Uterus (tissue), 2 donors: ENCODE measurements at regions not wholly inside any gene's neighbourhood (a gene's known extent, or its start where the extent isn't known, plus 50 kb on each side); places are given as distances from the start of the nearest gene placed in this dataset.

Source experiments
- POLR2A ChIP-seq, 2 donors: fragments of 450-650 bp; IDR thresholded peaks; one replicate each; pipeline ENCODE4 v1.6.1; 2016; ENCODE audit warnings: antibody characterized with exemption in 2 of 2, mild to moderate bottlenecking in 1 of 2, moderate library complexity in 1 of 2
- TF ChIP-seq, protein P1 (sequence below), 4 experiments: fragments of 200-600 bp in 2 of 4; fragments of 450-650 bp in 2 of 4; sonication (generic) in 2 of 4; IDR thresholded peaks; one replicate each; pipeline ENCODE4 v1.5.1; 2016 to 2019; ENCODE audit warnings: antibody characterized with exemption in 4 of 4, mild to moderate bottlenecking in 2 of 4, moderate library complexity in 1 of 4

DNA sequence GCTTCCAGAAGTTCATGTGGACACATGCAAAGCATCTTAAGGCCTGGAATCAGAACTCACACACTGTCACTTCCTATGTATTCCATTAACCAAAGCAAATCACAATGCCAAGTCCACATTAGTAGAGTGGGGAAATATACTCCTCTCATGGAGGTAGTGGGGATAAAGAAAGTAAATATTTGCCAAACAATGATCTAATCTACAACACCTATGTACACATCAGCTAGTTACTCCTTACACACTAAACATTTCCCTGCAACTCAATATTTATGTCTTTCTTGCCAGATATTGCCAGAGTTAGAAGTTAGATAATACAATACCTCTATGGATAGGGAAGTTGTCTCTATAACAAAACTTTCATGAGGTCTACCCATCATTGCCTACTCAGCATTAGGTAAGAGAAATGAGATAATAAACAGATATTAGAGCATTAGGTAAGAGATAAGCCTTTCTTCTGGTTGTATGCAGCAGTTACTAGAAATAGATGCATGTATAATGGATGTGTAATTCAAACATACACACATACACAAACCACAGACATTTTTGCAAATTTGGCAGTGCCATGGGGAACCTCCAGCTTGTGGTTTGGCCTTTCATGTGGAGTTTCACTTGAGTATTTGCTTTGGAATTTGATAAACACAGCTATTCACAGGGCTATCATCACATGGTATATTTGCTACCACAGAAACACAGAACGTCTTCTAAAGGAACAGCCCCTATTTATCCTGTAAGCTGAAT, 196.5 kb downstream of the TLE1 start:
- TF ChIP-seq, protein P1, sequence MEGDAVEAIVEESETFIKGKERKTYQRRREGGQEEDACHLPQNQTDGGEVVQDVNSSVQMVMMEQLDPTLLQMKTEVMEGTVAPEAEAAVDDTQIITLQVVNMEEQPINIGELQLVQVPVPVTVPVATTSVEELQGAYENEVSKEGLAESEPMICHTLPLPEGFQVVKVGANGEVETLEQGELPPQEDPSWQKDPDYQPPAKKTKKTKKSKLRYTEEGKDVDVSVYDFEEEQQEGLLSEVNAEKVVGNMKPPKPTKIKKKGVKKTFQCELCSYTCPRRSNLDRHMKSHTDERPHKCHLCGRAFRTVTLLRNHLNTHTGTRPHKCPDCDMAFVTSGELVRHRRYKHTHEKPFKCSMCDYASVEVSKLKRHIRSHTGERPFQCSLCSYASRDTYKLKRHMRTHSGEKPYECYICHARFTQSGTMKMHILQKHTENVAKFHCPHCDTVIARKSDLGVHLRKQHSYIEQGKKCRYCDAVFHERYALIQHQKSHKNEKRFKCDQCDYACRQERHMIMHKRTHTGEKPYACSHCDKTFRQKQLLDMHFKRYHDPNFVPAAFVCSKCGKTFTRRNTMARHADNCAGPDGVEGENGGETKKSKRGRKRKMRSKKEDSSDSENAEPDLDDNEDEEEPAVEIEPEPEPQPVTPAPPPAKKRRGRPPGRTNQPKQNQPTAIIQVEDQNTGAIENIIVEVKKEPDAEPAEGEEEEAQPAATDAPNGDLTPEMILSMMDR (IDR thresholded peaks at IDR 0.05): no peak
- no peak for TF ChIP-seq POLR2A (IDR thresholded peaks at IDR 0.05)
